ENCODE measurements at regions not wholly inside any gene's neighbourhood (a gene's known extent, or its start where the extent isn't known, plus 50 kb on each side); places are given as distances from the start of the nearest gene placed in this dataset.

GRCh38 chr5:2320611-2321010 is 430.9 kb downstream of the IRX2 start:
- no peak for DNase-seq

GRCh38 chr5:2317540-2317939 is 433.9 kb downstream of the IRX2 start:
- DNase-seq, result no peak

GRCh38 chr5:2311851-2312250 is 429.1 kb upstream of the IRX4 start:
- DNase-seq, result no peak

GRCh38 chr5:2310946-2311345 is 428.2 kb upstream of the IRX4 start:
- DNase-seq, result no peak

- DNase-seq, result no peak
Observed at GRCh38 chr5:2307631-2308030, 424.9 kb upstream of the IRX4 start.

- DNase-seq, result no peak
Observed at GRCh38 chr5:2306711-2307110, 424.0 kb upstream of the IRX4 start.

GRCh38 chr5:2303431-2304100 is 420.8 kb upstream of the IRX4 start:
- DNase-seq, result no peak

GRCh38 chr5:2302169-2302568 is 419.4 kb upstream of the IRX4 start:
- DNase-seq, result no peak

- no peak for DNase-seq
Observed at GRCh38 chr5:2300861-2301574, 418.3 kb upstream of the IRX4 start.

- DNase-seq, result no peak
Observed at GRCh38 chr5:2300421-2300820, 417.7 kb upstream of the IRX4 start.

- DNase-seq, result no peak
Observed at GRCh38 chr5:2299388-2300220, 416.9 kb upstream of the IRX4 start.

- DNase-seq, result no peak
Observed at GRCh38 chr5:2298781-2299180, 416.1 kb upstream of the IRX4 start.

- no peak for DNase-seq
Observed at GRCh38 chr5:2297991-2298390, 415.3 kb upstream of the IRX4 start.

- DNase-seq, result no peak
Observed at GRCh38 chr5:2295476-2295875, 412.8 kb upstream of the IRX4 start.

- DNase-seq, result no peak
Observed at GRCh38 chr5:2293906-2294305, 411.2 kb upstream of the IRX4 start.

- DNase-seq, result no peak
Observed at GRCh38 chr5:2291146-2291840, 408.6 kb upstream of the IRX4 start.

GRCh38 chr5:2289380-2289779 is 406.7 kb upstream of the IRX4 start:
- no peak for DNase-seq

GRCh38 chr5:2288968-2289367 is 406.2 kb upstream of the IRX4 start:
- DNase-seq, result no peak

GRCh38 chr5:2288466-2288865 is 405.7 kb upstream of the IRX4 start:
- DNase-seq, result no peak

- no peak for DNase-seq
Observed at GRCh38 chr5:2286250-2286649, 403.5 kb upstream of the IRX4 start.

- no peak for DNase-seq
Observed at GRCh38 chr5:2284678-2285077, 402.0 kb upstream of the IRX4 start.

GRCh38 chr5:2283481-2284045 is 400.8 kb upstream of the IRX4 start:
- no peak for DNase-seq

GRCh38 chr5:2282893-2283292 is 400.2 kb upstream of the IRX4 start:
- DNase-seq, result no peak

Data from activated CD4-positive, CD25-positive, alpha-beta regulatory T cell treated with anti-CD3 and anti-CD28 coated beads, Interleukin-2, amount 50 U/mL, for 72 hours (primary cell).